CD4-positive, CD25-positive, alpha-beta regulatory T cell (primary cell): ENCODE measurements at regions not wholly inside any gene's neighbourhood (a gene's known extent, or its start where the extent isn't known, plus 50 kb on each side); places are given as distances from the start of the nearest gene placed in this dataset.

Experiments
- ATAC-seq, 2 donors: fragments of 150-1000 bp; cut with Tn5 transposase; one replicate each; pipeline ENCODE4 v1.10.0; 2021; ENCODE audit warnings: low read depth in 2 of 2, moderate number of reproducible peaks in 2 of 2, moderate library complexity in 1 of 2
- DNase-seq, 3 donors: peaks; one replicate each; pipeline versions ENCODE4 v3.0.0 to v3.0.0-alpha.2; 2012 to 2022; ENCODE audit warnings: mixed read lengths in 1 of 3
- H3K27ac ChIP-seq: one replicate; pipeline ENCODE4 v1.7.0; 2013; ENCODE audit warnings: mild to moderate bottlenecking, low read length; ENCODE audit not compliant: insufficient read depth, poor library complexity, severe bottlenecking
- H3K27me3 ChIP-seq: one replicate; pipeline ENCODE4 v1.7.0; 2013; ENCODE audit warnings: low read length; ENCODE audit not compliant: control insufficient read depth, insufficient read depth
- H3K36me3 ChIP-seq: one replicate; pipeline ENCODE4 v1.7.0; 2013; ENCODE audit warnings: mild to moderate bottlenecking, low read length, moderate library complexity; ENCODE audit not compliant: control insufficient read depth, insufficient read depth
- H3K4me1 ChIP-seq: 2 replicates; pipeline ENCODE4 v1.7.0; 2013; ENCODE audit warnings: mild to moderate bottlenecking, low read length; ENCODE audit not compliant: insufficient read depth, control insufficient read depth, poor library complexity, severe bottlenecking
- H3K4me3 ChIP-seq: one replicate; pipeline ENCODE4 v1.7.0; 2013; ENCODE audit warnings: low read depth, mild to moderate bottlenecking, low read length, moderate library complexity
- H3K9me3 ChIP-seq, 2 experiments: 1 replicate in 1 of 2; 2 replicates in 1 of 2; pipeline ENCODE4 v1.7.0; 2013; ENCODE audit warnings: low read length in 2 of 2, mild to moderate bottlenecking in 1 of 2, moderate library complexity in 1 of 2; ENCODE audit not compliant: control insufficient read depth in 2 of 2
- H3K27ac Mint-ChIP-seq, 3 donors: one replicate each; pipeline ENCODE4 v1.8.0; 2020 to 2022; ENCODE audit warnings: mild to moderate bottlenecking in 3 of 3, mixed read lengths in 3 of 3, moderate library complexity in 2 of 3
- H3K27me3 Mint-ChIP-seq: one replicate; pipeline ENCODE4 v1.8.0; 2022; ENCODE audit warnings: mild to moderate bottlenecking, mixed read lengths
- H3K36me3 Mint-ChIP-seq: one replicate; pipeline ENCODE4 v1.8.0; 2020; ENCODE audit warnings: mixed read lengths
- H3K4me1 Mint-ChIP-seq, 4 donors: one replicate each; pipeline ENCODE4 v1.8.0; 2020 to 2022; ENCODE audit warnings: mixed read lengths in 4 of 4, mild to moderate bottlenecking in 1 of 4
- H3K4me3 Mint-ChIP-seq, 4 donors: one replicate each; pipeline ENCODE4 v1.8.0; 2020 to 2022; ENCODE audit warnings: mild to moderate bottlenecking in 4 of 4, mixed read lengths in 4 of 4, moderate library complexity in 3 of 4
- H3K9me3 Mint-ChIP-seq, 7 donors: one replicate each; pipeline ENCODE4 v1.8.0; 2020 to 2022; ENCODE audit warnings: mixed read lengths in 7 of 7, mild to moderate bottlenecking in 3 of 7, moderate library complexity in 2 of 7

DNA sequence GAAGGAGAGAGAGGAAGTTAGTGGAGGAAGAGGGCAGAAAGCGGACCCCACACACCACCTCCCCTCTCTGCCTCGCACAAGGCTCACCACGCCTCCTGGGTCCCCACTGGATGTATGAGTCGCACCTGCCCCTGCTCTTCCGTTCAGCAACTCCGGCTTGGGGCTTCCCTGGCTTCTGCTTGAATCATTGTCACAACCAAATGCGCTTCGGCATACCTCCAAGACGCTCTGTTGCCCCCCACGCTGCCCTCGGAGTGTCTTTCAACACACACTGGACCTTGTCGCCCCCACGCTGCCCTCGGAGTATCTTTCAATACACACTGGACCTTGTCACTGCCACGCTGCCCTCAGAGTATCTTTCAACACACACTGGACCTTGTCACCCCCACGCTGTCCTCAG lies 247.2 kb downstream of the TEX29 start:
- Histone ChIP-seq H3K27me3 (peaks cover 1% of the 10 kb centered on the region), H3K36me3 (no peaks in the 10 kb centered on the region), H3K4me3 (no peak overlapping the region), H3K27ac (no peak overlapping the region), H3K4me1 (no peaks in the 10 kb centered on the region), H3K9me3 (no peaks in the 10 kb centered on the region)
- Mint-ChIP-seq H3K27me3 (no peaks in the 10 kb centered on the region), H3K9me3 (peaks cover 0 to 7% (median 0%) of the 10 kb centered on the region in 7 donors), H3K36me3 (no peaks in the 10 kb centered on the region), H3K4me3 (no peak overlapping the region), H3K4me1 (no peaks in the 10 kb centered on the region), H3K27ac (no peak overlapping the region)
- ATAC-seq, result no peak
- no peak for DNase-seq

DNA sequence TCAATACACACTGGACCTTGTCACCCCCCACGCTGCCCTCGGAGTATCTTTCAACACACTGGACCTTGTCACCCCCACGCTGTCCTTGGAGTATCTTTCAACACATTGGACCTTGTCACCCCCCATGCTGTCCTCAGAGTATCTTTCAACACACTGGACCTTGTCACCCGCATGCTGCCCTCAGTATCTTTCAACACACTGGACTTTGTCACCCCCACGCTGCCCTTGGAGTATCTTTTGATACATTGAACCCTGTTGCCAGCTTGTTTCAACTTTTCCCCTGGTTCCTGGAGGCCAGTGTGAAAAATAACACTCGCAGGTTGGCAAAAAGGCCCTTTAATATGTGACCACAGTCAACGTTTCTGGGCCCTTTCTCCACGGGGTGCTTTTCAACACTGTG lies 247.8 kb downstream of the TEX29 start:
- ATAC-seq, result no peak

DNA sequence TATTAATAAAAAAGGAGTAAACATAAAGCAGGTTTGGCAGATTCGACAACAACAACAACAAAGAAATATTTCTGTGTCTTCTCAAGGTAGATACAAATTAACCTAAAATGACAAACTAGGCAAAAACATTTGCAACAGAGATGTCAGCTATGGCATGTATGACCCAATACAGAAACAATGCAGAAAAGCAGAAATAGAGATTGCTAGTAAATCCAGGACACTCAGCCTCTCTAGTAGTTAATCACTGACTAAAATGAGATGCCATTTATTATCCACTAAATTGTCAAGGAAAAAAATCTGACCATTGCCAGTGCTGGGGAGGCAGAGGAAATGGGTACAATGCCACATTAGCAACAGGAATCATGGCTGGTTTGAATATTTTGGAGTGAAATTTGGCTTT lies 250.5 kb downstream of the TEX29 start:
- Histone ChIP-seq H3K4me3 (no peak overlapping the region), H3K36me3 (no peaks in the 10 kb centered on the region), H3K27ac (no peak overlapping the region), H3K27me3 (peaks cover 1% of the 10 kb centered on the region), H3K4me1 (no peaks in the 10 kb centered on the region), H3K9me3 (peaks cover 0 to 12% of the 10 kb centered on the region in 2 experiments)
- H3K27me3 Mint-ChIP-seq, result no peaks in the 10 kb centered on the region
- H3K4me3 Mint-ChIP-seq, result no peak overlapping the region
- H3K36me3 Mint-ChIP-seq, result peaks cover 3% of the 10 kb centered on the region
- no peak for ATAC-seq
- H3K4me1 Mint-ChIP-seq, result no peaks in the 10 kb centered on the region
- no peak overlapping the region for H3K27ac Mint-ChIP-seq
- H3K9me3 Mint-ChIP-seq, result peaks cover 0 to 24% (median 5%) of the 10 kb centered on the region in 7 donors
- no peak for DNase-seq

More for the DNA sequence above, 247.8 kb downstream of the TEX29 start:
- no peak for DNase-seq
- Histone ChIP-seq H3K36me3 (no peaks in the 10 kb centered on the region), H3K27ac (no peak overlapping the region), H3K4me3 (no peak overlapping the region), H3K9me3 (no peaks in the 10 kb centered on the region), H3K27me3 (peaks cover 1% of the 10 kb centered on the region), H3K4me1 (no peaks in the 10 kb centered on the region)
- Mint-ChIP-seq H3K36me3 (no peaks in the 10 kb centered on the region), H3K27ac (no peak overlapping the region), H3K4me3 (no peak overlapping the region), H3K27me3 (no peaks in the 10 kb centered on the region), H3K4me1 (no peaks in the 10 kb centered on the region), H3K9me3 (peaks cover 0 to 7% (median 0%) of the 10 kb centered on the region in 7 donors)

DNA sequence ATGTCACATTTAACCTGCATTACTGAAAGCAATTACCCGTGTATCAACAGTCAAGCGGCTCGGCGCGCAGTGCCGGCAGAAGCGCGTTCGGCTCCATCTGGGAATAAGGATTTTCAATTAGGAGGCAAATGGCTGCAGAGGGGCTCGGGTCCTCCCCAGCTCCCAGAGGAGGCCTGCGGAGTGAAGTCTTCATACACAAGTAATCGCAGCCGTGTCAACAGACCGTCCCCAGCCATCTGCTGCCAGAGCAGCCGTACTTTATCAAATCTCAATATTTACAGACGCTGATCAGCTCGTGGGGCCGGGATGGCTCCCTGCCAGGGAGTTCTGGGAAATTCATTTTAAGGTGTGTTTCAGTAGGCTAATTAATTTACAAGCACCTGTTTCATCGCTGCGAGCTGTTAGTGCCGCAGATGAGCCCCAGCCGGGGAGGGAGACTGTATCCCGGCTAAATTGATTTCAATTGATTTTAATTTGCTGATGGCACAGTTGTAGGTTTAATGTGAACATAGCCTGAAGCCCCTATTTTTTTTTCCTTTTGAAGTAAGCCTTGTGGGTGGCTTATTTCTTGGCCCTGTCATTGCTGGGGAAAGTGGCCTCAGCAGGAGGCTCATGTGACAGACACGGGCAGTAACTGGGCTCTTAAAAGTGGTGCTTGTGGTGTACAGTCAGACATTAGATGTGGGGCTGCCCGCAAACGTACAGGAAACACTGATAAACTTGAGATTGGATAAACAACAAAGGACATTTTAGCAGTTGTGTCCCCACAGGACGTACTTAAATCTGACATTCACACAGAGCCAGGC lies 252.7 kb downstream of the TEX29 start:
- H3K27me3 Mint-ChIP-seq, result no peaks in the 10 kb centered on the region
- no peak overlapping the region for H3K27ac Mint-ChIP-seq
- H3K36me3 Mint-ChIP-seq, result peaks cover 3% of the 10 kb centered on the region
- Histone ChIP-seq H3K9me3 (peaks cover 0 to 12% of the 10 kb centered on the region in 2 experiments), H3K4me3 (no peak overlapping the region), H3K27ac (no peak overlapping the region), H3K27me3 (peaks cover 1% of the 10 kb centered on the region), H3K4me1 (no peaks in the 10 kb centered on the region), H3K36me3 (no peaks in the 10 kb centered on the region)
- ATAC-seq, result no peak
- no peaks in the 10 kb centered on the region for H3K4me1 Mint-ChIP-seq
- H3K4me3 Mint-ChIP-seq, result no peak overlapping the region
- H3K9me3 Mint-ChIP-seq, result peaks cover 0 to 24% (median 6%) of the 10 kb centered on the region in 7 donors
- DNase-seq, result no peak

DNA sequence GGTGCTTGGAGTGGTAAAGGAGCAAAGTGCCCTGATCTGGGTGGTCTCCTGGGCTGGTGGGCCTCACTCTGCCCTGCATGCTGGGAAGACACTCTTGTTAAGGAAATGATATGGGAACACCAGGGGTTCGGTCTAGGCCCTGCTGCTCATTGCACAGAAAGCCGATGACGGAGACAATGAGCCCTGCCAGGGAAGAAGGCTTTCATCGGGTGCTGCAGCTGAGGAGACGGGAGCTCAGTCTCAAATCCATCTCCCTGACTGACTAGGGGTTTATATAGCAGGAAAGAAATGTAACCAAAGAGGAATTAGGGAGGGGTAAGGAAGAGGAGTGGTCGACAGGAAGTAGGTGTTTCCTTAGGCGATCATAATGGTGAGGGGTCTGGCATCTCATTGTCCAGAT lies 253.4 kb downstream of the TEX29 start:
- ATAC-seq, result no peak
- H3K9me3 Mint-ChIP-seq, result peaks cover 0 to 24% (median 6%) of the 10 kb centered on the region in 7 donors
- DNase-seq, result no peak
- H3K27me3 Mint-ChIP-seq, result no peaks in the 10 kb centered on the region
- Histone ChIP-seq H3K9me3 (peaks cover 0 to 12% of the 10 kb centered on the region in 2 experiments), H3K4me3 (no peak overlapping the region), H3K27me3 (peaks cover 1% of the 10 kb centered on the region), H3K4me1 (no peaks in the 10 kb centered on the region), H3K27ac (no peak overlapping the region), H3K36me3 (no peaks in the 10 kb centered on the region)
- no peak overlapping the region for H3K4me3 Mint-ChIP-seq
- H3K4me1 Mint-ChIP-seq, result no peaks in the 10 kb centered on the region
- H3K36me3 Mint-ChIP-seq, result peaks cover 3% of the 10 kb centered on the region
- no peak overlapping the region for H3K27ac Mint-ChIP-seq

DNA sequence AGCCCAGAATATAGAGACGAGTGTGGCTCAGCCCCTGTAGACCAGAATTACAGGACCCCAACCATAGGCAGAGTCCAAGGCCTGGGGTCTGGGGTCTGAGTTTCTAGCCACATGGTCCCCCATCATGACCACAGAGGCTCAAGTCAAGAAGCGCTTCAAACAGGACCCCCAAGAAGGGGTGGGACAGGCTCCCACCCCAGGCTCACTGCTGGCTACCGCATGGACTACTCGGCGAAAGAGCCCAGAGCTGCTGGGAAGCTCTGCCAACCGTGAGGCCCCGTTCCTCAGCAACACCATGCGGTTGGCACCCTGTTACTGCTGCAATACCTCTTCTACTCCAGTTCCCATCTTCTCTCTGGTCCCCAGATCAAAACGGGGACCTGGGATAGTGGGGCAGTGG lies 254.8 kb downstream of the TEX29 start:
- no peak overlapping the region for H3K4me3 ChIP-seq
- no peaks in the 10 kb centered on the region for H3K36me3 ChIP-seq
- Mint-ChIP-seq H3K4me1 (no peaks in the 10 kb centered on the region), H3K27ac (no peak overlapping the region), H3K27me3 (no peaks in the 10 kb centered on the region), H3K4me3 (no peak overlapping the region), H3K9me3 (peaks cover 0 to 21% (median 6%) of the 10 kb centered on the region in 7 donors), H3K36me3 (peaks cover 3% of the 10 kb centered on the region)
- H3K4me1 ChIP-seq, result no peaks in the 10 kb centered on the region
- DNase-seq, result no peak
- no peak overlapping the region for H3K27ac ChIP-seq
- H3K9me3 ChIP-seq, result peaks cover 0 to 12% of the 10 kb centered on the region in 2 experiments
- peaks cover 1% of the 10 kb centered on the region for H3K27me3 ChIP-seq
- no peak for ATAC-seq

DNA sequence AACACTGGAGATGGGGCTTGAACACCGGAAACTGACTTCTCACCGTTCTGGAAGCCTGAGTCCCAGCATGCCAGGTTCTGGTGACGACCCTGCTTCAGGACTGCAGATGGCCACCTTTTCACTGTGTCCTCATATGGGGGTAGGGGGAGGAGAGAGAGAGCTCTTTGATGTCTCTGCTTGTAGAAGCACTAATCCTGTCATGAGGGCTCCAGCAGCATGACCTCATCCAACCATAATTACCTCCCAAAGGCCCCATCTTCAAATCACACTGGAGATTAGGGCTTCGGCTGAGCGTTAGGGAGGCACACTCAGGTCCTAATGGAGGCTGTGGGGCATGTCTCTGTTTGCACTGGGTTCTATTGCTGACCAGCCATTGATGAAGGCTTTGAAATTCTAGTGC lies 255.3 kb downstream of the TEX29 start:
- H3K27ac Mint-ChIP-seq, result no peak overlapping the region
- H3K36me3 ChIP-seq, result no peaks in the 10 kb centered on the region
- H3K9me3 ChIP-seq, result peaks cover 0 to 12% of the 10 kb centered on the region in 2 experiments
- peaks cover 3% of the 10 kb centered on the region for H3K36me3 Mint-ChIP-seq
- H3K4me1 ChIP-seq, result no peaks in the 10 kb centered on the region
- no peak for DNase-seq
- H3K4me3 Mint-ChIP-seq, result no peak overlapping the region
- ATAC-seq, result no peak
- H3K4me1 Mint-ChIP-seq, result no peaks in the 10 kb centered on the region
- no peak overlapping the region for H3K4me3 ChIP-seq
- peaks cover 1% of the 10 kb centered on the region for H3K27me3 ChIP-seq
- H3K27me3 Mint-ChIP-seq, result no peaks in the 10 kb centered on the region
- H3K27ac ChIP-seq, result no peak overlapping the region
- H3K9me3 Mint-ChIP-seq, result peaks cover 0 to 21% (median 6%) of the 10 kb centered on the region in 7 donors
